Coronary artery (tissue), 2 donors: ENCODE measurements at regions not wholly inside any gene's neighbourhood (a gene's known extent, or its start where the extent isn't known, plus 50 kb on each side); places are given as distances from the start of the nearest gene placed in this dataset.

Experiments used
- DNase-seq: peaks from one replicate; pipeline ENCODE4 v3.0.0-alpha.2; 2017; ENCODE audit warnings: low spot score
- H3K27ac ChIP-seq, 2 donors: fragments of 200-600 bp; sonication (generic); one replicate each; pipeline ENCODE4 v1.5.1; 2016 to 2019
- H3K4me3 ChIP-seq: fragments of 200-600 bp; sonication (generic); 2 replicates; pipeline ENCODE4 v1.5.1; 2016; ENCODE audit warnings: mild to moderate bottlenecking, moderate library complexity
- TF ChIP-seq, protein P1 (sequence below): fragments of 200-600 bp; sonication (generic); IDR thresholded peaks from one replicate; pipeline ENCODE4 v1.5.1; 2019; ENCODE audit warnings: antibody characterized with exemption

GRCh38 chr2:8193146-8193545, 488.7 kb upstream of the ID2 start:
- H3K27ac ChIP-seq: no peak overlapping the region
- DNase-seq: no peak
- no peak overlapping the region for H3K4me3 ChIP-seq
- TF ChIP-seq, protein P1, sequence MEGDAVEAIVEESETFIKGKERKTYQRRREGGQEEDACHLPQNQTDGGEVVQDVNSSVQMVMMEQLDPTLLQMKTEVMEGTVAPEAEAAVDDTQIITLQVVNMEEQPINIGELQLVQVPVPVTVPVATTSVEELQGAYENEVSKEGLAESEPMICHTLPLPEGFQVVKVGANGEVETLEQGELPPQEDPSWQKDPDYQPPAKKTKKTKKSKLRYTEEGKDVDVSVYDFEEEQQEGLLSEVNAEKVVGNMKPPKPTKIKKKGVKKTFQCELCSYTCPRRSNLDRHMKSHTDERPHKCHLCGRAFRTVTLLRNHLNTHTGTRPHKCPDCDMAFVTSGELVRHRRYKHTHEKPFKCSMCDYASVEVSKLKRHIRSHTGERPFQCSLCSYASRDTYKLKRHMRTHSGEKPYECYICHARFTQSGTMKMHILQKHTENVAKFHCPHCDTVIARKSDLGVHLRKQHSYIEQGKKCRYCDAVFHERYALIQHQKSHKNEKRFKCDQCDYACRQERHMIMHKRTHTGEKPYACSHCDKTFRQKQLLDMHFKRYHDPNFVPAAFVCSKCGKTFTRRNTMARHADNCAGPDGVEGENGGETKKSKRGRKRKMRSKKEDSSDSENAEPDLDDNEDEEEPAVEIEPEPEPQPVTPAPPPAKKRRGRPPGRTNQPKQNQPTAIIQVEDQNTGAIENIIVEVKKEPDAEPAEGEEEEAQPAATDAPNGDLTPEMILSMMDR: no peak

GRCh38 chr2:8193686-8194615, 487.9 kb upstream of the ID2 start:
- TF ChIP-seq, protein P1: no peak
- no peak for DNase-seq
- H3K27ac ChIP-seq: peak overlapping the region in 1 of 2 donors; percentile 32
- peak overlapping the region; percentile 48 for H3K4me3 ChIP-seq

- H3K27ac ChIP-seq: no peak overlapping the region
Observed at GRCh38 chr2:8195784-8196183, 486.1 kb upstream of the ID2 start.

GRCh38 chr2:8196316-8196715, 485.5 kb upstream of the ID2 start:
- TF ChIP-seq, protein P1: no peak
- no peak for DNase-seq
- Histone ChIP-seq H3K27ac (no peak overlapping the region), H3K4me3 (no peak overlapping the region)

More at GRCh38 chr2:8195784-8196183, 486.1 kb upstream of the ID2 start:
- H3K4me3 ChIP-seq: no peak overlapping the region
- no peak for DNase-seq
- TF ChIP-seq, protein P1: no peak

DNA sequence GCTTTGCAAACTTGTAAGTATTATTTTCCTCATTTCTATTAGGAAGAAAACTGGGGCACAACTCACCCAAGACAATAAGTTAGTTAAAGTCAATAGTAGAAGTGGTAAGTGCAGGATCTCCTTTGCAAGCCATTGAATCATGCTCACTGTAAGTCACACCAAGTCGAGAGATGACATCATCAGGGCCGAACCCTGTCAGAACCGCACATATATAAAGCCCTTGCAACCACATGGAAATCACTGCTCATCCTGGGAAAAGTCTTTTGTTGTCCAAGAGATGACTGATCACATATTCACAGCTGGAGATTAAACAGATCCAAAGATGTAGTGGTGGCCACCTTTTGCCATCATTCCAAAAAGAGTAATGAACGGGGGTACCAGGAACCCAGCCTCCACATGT, 484.8 kb upstream of the ID2 start:
- Histone ChIP-seq H3K4me3 (no peak overlapping the region), H3K27ac (no peak overlapping the region)
- no peak for DNase-seq
- TF ChIP-seq, protein P1: no peak

DNA sequence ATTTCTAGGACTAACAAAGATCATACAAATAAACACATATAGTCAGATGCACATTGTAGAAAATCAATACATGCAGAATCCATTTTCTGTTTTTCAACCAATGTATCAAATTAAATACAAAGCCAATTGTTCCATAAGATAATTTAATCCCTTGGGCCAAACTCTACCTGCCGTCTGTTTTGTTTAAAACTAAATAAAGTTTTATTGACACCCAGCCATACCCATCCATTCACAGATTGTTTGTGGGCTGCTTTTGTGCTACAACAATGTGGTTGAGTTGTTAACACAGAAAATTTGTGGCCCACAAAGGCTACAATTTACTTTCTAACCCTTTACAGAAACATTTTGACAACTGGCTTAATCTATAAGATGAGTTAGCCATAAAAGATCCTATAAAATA, 484.0 kb upstream of the ID2 start:
- no peak for DNase-seq
- H3K4me3 ChIP-seq: no peak overlapping the region
- TF ChIP-seq, protein P1: no peak
- H3K27ac ChIP-seq: no peak overlapping the region
